NCI-H146 treated with DMSO at 0.1 percent for 48 hours (cell line): ENCODE measurements at regions not wholly inside any gene's neighbourhood (a gene's known extent, or its start where the extent isn't known, plus 50 kb on each side); places are given as distances from the start of the nearest gene placed in this dataset.
A peak's percentile ranks its signal among the peaks of the same experiment; 100 is the strongest.

Source experiments
- DNase-seq: peaks from one replicate; lab custom pipeline; 2025; ENCODE audit not compliant: unreplicated experiment; lab: John Stamatoyannopoulos, UW

GRCh38 chr1:106189780-106190179 lies 866.7 kb upstream of the PRMT6 start:
- no peak for DNase-seq

DNA sequence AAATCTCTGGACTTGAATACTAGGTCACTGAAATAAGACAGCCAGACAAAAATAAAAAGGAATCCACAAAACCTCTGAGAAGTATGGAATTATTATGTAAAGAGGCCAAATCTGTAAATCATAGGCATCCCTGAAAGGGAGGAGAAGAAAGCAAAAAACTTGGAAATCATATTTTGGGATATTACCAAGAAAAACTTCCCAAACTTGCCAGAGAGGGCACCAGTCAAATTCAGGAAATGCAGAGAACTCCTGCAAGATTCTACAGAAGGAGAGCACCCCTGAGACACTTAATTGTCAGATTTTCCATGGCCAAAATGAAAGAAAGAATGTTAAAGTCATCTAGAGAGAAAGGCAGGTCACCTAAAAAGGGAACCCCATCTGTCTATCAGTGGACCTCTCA lies 862.3 kb upstream of the PRMT6 start:
- DNase-seq = no peak

DNA sequence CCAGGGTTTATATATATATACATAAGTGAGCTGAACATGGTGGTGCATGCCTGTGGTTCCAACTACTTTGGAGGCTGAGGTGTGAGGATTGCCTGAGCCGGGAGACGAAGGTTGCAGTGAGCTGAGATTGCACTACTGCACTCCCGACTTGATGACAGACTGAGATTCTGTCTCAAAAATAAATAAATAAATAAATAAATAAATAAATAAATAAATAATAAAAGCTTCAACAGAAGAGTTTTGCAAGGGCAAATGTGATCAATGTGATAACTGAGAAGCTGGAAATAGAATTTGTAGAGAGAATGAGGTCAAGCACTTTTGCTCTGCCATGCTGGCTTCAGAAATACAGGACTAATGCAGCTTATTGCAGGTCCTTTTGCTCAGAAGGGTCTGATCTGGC lies 855.8 kb upstream of the PRMT6 start:
- DNase-seq = no peak

- DNase-seq = no peak
Measured at GRCh38 chr1:106207185-106207584, 849.3 kb upstream of the PRMT6 start.

DNA sequence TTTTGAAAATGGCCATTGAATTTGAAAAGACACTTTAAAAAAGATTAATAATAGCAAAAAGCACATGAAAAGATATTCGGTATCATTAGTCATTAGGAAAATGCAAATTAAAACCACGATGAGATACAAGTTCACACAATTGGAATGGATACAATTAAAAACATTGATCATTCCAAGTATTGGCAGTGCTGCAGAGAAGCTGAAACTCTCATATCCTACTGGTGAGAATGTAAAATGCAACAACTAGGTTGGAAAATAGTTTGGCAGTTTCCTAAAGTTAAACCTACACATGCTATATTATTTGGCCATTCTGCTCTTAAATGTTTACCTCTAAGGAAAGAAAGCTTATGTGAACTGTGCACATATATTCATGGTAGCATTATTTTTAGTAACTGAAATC lies 838.7 kb upstream of the PRMT6 start:
- DNase-seq = no peak

DNA sequence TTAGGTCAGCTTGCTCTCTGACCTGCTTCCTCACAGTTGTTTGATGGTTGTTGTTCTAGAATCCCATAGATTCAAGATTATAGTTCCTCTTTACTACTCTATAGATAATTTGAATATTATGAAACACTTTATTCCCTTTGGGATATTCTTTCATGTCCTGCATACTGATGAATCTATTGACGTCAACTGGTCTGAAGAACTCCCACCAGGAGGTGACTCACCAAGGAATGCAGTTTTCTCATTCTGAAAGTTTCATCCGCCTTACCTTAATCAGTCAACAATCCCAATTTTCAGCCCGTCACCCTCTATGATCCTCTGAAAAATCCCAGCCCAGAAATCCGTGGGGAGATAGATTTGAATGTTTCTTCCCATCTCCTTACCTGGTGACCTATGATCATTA lies 834.1 kb upstream of the PRMT6 start:
- no peak for DNase-seq

DNA sequence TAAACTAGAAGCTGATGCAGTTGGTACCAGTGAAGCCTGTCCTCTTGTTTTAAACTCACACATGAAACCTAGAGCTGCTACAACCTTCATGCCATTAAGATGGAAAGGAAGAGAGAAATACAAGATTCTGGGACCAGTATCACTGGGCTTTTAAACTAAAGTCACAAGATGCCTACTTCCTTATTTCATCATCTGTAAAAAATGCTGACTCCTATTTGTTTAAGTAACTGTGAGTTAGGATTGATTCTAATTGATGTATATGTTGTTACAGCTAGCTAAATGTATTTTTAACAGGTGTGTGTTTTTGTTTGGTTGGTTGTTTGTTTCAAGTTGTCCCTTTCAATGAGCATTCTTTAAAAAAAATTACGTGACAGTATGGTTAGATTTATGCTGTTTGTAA lies 833.3 kb upstream of the PRMT6 start:
- no peak for DNase-seq

DNA sequence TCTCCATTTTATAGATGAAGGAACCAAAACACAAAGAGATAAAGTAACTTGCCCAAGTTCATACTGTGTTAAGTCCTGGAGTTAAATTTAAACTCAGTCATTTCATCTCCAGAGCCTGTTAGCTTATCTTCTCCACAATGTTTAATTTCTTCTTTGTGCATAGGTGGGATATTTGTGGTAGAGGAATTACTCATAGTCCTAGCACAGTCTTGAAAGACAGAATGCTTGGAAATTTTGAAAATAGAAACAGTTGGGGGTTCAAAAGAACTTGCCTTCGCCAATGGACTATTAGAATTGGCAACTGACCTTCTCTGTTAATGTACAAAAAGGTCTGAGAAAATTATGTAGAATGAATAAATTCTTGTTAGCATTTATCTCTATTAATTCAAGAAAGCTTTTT lies 832.0 kb upstream of the PRMT6 start:
- DNase-seq = no peak

- no peak for DNase-seq
Measured at GRCh38 chr1:106225403-106225802, 831.1 kb upstream of the PRMT6 start.

GRCh38 chr1:106226550-106226949 lies 829.9 kb upstream of the PRMT6 start:
- DNase-seq = no peak

GRCh38 chr1:106232128-106232527 lies 824.3 kb upstream of the PRMT6 start:
- DNase-seq = no peak

DNA sequence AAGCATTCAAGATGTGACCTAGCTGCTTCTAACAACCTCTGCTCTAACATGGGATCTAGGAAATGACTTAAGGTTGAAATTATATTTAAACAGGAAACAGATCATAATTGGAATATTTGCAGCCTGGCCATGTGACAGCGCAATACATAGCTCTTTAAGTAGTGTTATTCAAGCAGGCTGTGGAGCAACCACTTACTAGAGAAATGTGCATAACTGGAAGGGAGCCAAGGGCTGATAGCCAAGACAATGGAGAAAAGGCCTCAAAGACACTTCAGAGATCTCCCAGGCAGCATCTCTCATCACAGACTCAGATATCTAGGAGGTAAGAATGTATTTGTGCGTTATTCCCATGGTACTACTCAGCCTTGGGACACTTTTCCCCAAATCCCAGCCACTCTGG lies 823.0 kb upstream of the PRMT6 start:
- DNase-seq = no peak

DNA sequence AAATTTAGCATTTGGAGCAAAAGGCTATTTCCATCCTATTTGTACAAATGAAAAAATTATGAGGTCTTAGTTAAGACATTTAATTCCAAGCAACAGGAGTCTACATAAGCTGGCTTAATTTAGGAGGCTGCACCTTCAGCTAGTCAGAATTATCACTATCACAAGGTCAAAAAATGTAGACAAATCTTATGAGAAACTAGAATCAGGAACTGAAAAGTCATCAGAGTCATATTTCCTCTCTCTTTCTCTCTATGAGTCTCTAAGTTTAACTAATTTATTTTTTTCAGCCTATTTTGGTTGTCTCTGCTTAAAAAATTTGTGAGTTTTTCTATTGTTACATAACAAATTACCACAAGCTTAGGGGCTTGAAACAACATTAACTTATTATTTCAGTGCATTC lies 807.1 kb upstream of the PRMT6 start:
- DNase-seq = no peak

DNA sequence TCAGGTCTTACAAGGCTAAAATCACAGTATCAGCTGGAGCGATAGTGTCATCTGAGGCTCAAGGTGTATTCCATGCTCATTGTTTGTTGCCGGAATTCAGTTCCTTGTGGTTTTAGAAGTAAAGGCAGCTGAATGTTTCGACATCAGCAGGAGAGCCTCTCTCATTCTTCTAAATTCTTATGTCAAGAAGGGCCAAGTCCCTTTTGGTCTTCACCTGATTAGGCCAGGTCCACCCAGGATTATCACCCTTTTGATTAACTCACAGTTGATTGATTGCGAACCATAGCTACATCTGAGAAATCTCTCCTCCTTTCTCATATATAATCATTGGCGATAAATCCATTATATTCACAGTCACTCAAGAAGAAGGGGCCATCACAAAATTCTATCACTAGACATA lies 806.7 kb upstream of the PRMT6 start:
- DNase-seq = no peak

- DNase-seq = no peak
Measured at GRCh38 chr1:106254748-106255147, 801.7 kb upstream of the PRMT6 start.

DNA sequence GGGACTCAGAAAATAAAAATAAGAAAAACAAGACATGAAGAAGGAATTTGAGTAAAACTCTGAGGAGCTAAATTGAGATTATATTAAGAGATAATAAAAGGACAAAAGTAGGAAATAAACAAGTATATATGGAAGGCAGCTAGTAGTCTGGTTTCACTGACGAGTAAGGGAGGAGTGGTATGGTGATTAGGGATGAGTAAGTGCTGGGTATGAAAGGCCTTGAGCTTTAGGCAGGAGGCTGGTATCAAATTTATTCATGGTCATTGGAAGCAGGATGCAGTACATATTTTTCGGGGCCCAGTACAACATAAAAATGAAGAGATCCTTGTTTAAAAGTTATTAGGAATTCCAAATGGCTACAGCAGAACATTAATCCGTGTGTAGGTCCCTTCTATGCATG lies 789.7 kb upstream of the PRMT6 start:
- no peak for DNase-seq

DNA sequence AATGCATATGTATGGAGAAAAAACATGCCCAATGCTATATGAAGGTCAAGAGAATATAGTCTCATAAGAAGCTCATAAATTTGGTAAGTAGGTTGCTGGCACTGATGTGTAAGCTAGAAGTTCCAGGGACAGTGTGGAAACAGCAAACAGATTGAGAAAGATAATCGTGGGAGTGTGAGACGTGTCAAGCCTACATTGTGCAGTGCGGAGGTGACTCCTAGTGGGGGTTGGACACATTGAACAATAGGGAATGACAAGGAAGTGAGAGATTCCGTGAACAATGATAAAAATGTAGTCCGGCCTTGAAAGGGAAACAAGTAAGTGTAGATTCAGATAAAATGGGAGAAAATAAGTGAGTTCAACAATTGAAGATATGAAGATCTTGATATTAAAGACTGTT lies 788.4 kb upstream of the PRMT6 start:
- no peak for DNase-seq

DNA sequence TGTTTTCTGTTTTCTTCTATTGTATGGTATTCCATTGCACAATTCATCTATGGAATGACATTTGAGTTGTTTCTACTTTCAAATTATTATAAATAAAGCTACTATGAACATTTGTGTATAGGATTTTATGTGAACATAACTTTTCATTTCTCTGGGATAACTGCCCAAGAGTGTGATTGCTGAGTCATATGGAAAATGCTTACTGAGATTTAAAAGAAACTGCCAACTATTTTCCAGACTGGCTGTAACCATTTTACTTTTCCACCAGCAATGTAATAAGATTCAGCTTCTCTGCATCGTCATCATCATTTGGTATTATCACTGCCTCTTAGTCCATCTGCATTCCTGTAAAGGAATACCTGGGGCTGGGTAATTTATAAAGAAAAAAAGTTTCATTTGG lies 779.6 kb upstream of the PRMT6 start:
- DNase-seq = no peak

GRCh38 chr1:106277786-106278185 lies 778.7 kb upstream of the PRMT6 start:
- DNase-seq = no peak

GRCh38 chr1:106278716-106279115 lies 777.8 kb upstream of the PRMT6 start:
- DNase-seq = no peak

DNA sequence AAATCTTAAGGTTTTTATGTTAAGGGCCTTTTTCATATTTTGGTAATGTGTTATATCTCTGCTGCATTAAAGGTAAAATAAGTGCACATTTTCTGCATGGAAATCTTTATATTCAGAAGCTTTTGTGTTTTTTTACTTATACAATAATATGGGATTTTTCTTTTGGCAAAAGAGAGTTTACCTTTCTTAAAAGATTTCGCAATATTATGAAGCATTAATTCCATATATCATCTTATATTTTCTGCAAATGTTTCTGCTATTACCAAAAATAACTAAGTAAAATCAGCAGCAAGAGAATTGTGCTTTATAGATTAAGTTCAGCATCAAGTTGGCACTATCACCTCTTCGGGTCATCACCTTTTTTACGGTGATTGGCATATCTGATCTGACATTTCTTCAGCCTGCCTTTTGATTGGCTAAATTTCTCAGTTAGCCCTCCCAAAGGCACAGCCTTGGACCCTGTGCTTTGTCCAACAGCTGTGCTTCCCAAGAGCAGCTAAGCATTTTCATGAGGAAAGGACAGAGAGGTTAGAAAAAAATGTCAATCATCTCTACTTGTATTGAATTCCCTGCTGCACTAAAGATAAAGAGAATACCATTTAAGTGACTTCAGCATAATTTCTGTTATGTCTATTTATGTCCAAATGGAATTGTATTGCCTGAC lies 767.1 kb upstream of the PRMT6 start:
- no peak for DNase-seq

GRCh38 chr1:106290805-106291501 lies 765.5 kb upstream of the PRMT6 start:
- peak; percentile 17 for DNase-seq

- no peak for DNase-seq
Measured at GRCh38 chr1:106292130-106292529, 764.3 kb upstream of the PRMT6 start.
